HepG2 (cell line): ENCODE measurements at regions not wholly inside any gene's neighbourhood (a gene's known extent, or its start where the extent isn't known, plus 50 kb on each side); places are given as distances from the start of the nearest gene placed in this dataset.

ENCODE experiments used
- ATF1 ChIP-seq: IDR thresholded peaks from 2 replicates; pipeline ENCODE4 v1.6.1; 2016; ENCODE audit warnings: mild to moderate bottlenecking, control low read depth
- DPF2 ChIP-seq: sonication (generic); formaldehyde crosslinking; IDR thresholded peaks from 2 replicates; pipeline ENCODE4 v1.4.0; 2020; ENCODE audit warnings: mild to moderate bottlenecking, low read depth, missing genetic modification reagents, borderline replicate concordance
- EZH2 ChIP-seq: conservative IDR thresholded peaks from 2 replicates; pipeline ENCODE4 v1.6.1; 2012; ENCODE audit warnings: mild to moderate bottlenecking, low read depth, low read length, moderate library complexity
- MEIS1 ChIP-seq: sonication (generic); formaldehyde crosslinking; IDR thresholded peaks from 2 replicates; pipeline ENCODE4 v1.9.0; 2021; ENCODE audit warnings: mild to moderate bottlenecking, missing genetic modification reagents, moderate library complexity, borderline replicate concordance
- NR2C2 ChIP-seq: sonication (generic); formaldehyde crosslinking; IDR thresholded peaks from 2 replicates; pipeline ENCODE4 v1.4.0; 2020; ENCODE audit warnings: missing genetic modification reagents, mild to moderate bottlenecking, moderate library complexity, borderline replicate concordance
- POLR2A ChIP-seq, 2 experiments: IDR thresholded peaks; 2 replicates each; pipeline ENCODE4 v1.6.1; 2011; ENCODE audit warnings: low read depth in 2 of 2, low read length in 2 of 2, mild to moderate bottlenecking in 1 of 2, moderate library complexity in 1 of 2; ENCODE audit not compliant: insufficient read depth in 1 of 2
- RFX5 ChIP-seq: IDR thresholded peaks from 2 replicates; pipeline ENCODE4 v1.6.1; 2011; ENCODE audit warnings: low read depth, low read length, improper control_type of control experiment
- SMC3 ChIP-seq: IDR thresholded peaks from 2 replicates; pipeline ENCODE4 v1.6.1; 2011; ENCODE audit warnings: low read length, improper control_type of control experiment
- SUZ12 ChIP-seq: fragments of 150-350 bp; IDR thresholded peaks from 2 replicates; pipeline ENCODE4 v1.6.1; 2014; ENCODE audit warnings: low read depth, low read length
- TBX3 ChIP-seq: fragments of 450-650 bp; IDR thresholded peaks from 2 replicates; pipeline ENCODE4 v1.6.1; 2017; ENCODE audit warnings: antibody characterized with exemption, mild to moderate bottlenecking, inconsistent platforms, borderline replicate concordance
- ZFP36 ChIP-seq: fragments of 150-350 bp; IDR thresholded peaks from 2 replicates; pipeline ENCODE4 v1.6.1; 2018; ENCODE audit warnings: borderline replicate concordance, low read length, low read depth; ENCODE audit not compliant: partially characterized antibody
- ZFX ChIP-seq: sonication (generic); formaldehyde crosslinking; IDR thresholded peaks from 2 replicates; pipeline ENCODE4 v1.4.0; 2020; ENCODE audit warnings: mild to moderate bottlenecking, low read depth, missing genetic modification reagents, moderate library complexity
- TF ChIP-seq, protein P1 (sequence below): sonication (generic); formaldehyde crosslinking; IDR thresholded peaks from one replicate; pipeline ENCODE4 v1.5.1; 2020; ENCODE audit warnings: mild to moderate bottlenecking, missing genetic modification reagents; ENCODE audit errors: not compliant biosample characterization

DNA sequence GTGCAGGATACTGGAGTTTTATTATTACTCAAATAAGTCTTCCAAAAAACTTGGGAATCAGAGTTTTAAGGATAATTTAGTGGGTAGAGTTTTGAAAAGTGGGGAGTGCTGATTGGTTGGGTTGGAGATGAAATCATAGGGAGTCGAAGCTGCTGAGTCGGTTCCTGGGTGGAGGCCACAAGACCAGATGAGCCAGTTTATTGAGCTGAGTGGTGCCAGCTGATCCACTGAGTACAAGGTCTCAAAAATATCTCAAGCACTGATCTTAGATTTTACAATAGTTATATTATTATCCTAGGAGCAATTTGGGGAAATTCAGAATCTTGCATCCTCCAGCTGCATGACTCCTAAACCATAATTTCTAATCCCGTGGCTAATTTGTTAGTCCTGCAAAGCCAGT is 804.9 kb upstream of the SEMA6A start:
- TF ChIP-seq SMC3 (no peak), NR2C2 (no peak), MEIS1 (CRISPR knock-in tag) (no peak), ZFX (CRISPR knock-in tag) (no peak), ATF1 (CRISPR knock-in tag) (no peak), SUZ12 (no peak), TBX3 (no peak), RFX5 (no peak), EZH2 (no peak), POLR2A (IDR thresholded peaks at IDR 0.05; ENCODE audit: insufficient read depth in 1 of 2, low read depth in 2 of 2, low read length in 2 of 2) (no peak), ZFP36 (no peak), DPF2 (CRISPR knock-in tag) (no peak)
- TF ChIP-seq, protein P1, sequence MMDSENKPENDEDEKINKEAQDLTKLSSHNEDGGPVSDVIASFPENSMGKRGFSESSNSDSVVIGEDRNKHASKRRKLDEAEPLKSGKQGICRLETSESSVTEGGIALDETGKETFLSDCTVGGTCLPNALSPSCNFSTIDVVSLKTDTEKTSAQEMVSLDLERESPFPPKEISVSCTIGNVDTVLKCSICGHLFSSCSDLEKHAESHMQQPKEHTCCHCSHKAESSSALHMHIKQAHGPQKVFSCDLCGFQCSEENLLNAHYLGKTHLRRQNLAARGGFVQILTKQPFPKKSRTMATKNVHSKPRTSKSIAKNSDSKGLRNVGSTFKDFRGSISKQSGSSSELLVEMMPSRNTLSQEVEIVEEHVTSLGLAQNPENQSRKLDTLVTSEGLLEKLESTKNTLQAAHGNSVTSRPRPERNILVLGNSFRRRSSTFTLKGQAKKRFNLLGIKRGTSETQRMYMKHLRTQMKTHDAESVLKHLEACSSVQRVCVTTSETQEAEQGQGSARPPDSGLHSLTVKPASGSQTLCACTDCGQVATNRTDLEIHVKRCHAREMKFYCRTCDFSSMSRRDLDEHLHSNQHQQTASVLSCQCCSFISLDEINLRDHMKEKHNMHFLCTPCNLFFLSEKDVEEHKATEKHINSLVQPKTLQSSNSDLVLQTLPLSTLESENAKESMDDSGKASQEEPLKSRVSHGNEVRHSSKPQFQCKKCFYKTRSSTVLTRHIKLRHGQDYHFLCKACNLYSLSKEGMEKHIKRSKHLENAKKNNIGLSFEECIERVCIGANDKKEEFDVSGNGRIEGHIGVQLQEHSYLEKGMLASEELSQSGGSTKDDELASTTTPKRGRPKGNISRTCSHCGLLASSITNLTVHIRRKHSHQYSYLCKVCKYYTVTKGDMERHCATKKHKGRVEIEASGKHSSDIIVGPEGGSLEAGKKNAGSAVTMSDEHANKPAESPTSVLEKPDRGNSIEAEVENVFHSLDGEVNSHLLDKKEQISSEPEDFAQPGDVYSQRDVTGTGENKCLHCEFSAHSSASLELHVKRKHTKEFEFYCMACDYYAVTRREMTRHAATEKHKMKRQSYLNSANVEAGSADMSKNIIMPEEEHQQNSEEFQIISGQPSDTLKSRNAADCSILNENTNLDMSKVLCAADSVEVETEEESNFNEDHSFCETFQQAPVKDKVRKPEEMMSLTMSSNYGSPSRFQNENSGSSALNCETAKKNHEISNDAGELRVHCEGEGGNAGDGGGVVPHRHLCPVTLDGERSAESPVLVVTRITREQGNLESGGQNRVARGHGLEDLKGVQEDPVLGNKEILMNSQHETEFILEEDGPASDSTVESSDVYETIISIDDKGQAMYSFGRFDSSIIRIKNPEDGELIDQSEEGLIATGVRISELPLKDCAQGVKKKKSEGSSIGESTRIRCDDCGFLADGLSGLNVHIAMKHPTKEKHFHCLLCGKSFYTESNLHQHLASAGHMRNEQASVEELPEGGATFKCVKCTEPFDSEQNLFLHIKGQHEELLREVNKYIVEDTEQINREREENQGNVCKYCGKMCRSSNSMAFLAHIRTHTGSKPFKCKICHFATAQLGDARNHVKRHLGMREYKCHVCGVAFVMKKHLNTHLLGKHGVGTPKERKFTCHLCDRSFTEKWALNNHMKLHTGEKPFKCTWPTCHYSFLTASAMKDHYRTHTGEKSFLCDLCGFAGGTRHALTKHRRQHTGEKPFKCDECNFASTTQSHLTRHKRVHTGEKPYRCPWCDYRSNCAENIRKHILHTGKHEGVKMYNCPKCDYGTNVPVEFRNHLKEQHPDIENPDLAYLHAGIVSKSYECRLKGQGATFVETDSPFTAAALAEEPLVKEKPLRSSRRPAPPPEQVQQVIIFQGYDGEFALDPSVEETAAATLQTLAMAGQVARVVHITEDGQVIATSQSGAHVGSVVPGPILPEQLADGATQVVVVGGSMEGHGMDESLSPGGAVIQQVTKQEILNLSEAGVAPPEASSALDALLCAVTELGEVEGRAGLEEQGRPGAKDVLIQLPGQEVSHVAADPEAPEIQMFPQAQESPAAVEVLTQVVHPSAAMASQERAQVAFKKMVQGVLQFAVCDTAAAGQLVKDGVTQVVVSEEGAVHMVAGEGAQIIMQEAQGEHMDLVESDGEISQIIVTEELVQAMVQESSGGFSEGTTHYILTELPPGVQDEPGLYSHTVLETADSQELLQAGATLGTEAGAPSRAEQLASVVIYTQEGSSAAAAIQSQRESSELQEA (CRISPR knock-in tag): no peak
